PC-9 (cell line): ENCODE measurements at regions not wholly inside any gene's neighbourhood (a gene's known extent, or its start where the extent isn't known, plus 50 kb on each side); places are given as distances from the start of the nearest gene placed in this dataset.

Source experiments
- BruUV-seq: library from RNA; stranded (reverse); fragments of 400-500 nt; replicated peaks from 2 replicates; lab custom pipeline; 2021; lab: Mats Ljungman, UMichigan
- CTCF ChIA-PET: fragments of 300-600 bp; sonication (Branson Sonifier 250); formaldehyde crosslinking; loops from one replicate; lab custom pipeline; 2022; ENCODE audit warnings: antibody characterized with exemption; lab: Charles Lee
- POLR2A ChIA-PET: fragments of 300-600 bp; sonication (Branson Sonifier 250); formaldehyde crosslinking; loops from one replicate; lab custom pipeline; 2022; ENCODE audit warnings: antibody characterized with exemption; ENCODE audit not compliant: unreplicated experiment; lab: Charles Lee
- DNase-seq, 2 experiments: peaks; one replicate each; pipeline versions ENCODE4 v3.0.0 to v3.0.0-alpha.2; 2015 to 2022; ENCODE audit warnings: mixed read lengths in 1 of 2
- H2AFZ ChIP-seq: fragments of 200-600 bp; sonication (generic); 2 replicates; pipeline ENCODE4 v1.8.1; 2017; ENCODE audit warnings: antibody characterized with exemption
- H3F3A ChIP-seq: fragments of 200-600 bp; sonication (generic); 2 replicates; pipeline ENCODE4 v1.8.1; 2017; ENCODE audit warnings: antibody characterized with exemption, mild to moderate bottlenecking, low read depth; ENCODE audit not compliant: insufficient read depth
- H3K27ac ChIP-seq: fragments of 200-600 bp; sonication (generic); 2 replicates; pipeline ENCODE4 v1.6.1; 2016; ENCODE audit warnings: mixed run types
- H3K27me3 ChIP-seq: fragments of 200-600 bp; sonication (generic); 2 replicates; pipeline ENCODE4 v1.6.1; 2016; ENCODE audit warnings: low read depth, mixed run types; ENCODE audit not compliant: insufficient read depth
- H3K36me3 ChIP-seq: fragments of 200-600 bp; sonication (generic); 2 replicates; pipeline ENCODE4 v1.6.1; 2016; ENCODE audit warnings: low read depth, mixed run types
- H3K4me1 ChIP-seq: fragments of 200-600 bp; sonication (generic); replicated peaks from 2 replicates; pipeline ENCODE4 v1.6.1; 2016; ENCODE audit warnings: mixed run types; ENCODE audit not compliant: insufficient read depth
- H3K4me2 ChIP-seq: fragments of 200-600 bp; sonication (generic); 2 replicates; pipeline ENCODE4 v1.6.1; 2017; ENCODE audit warnings: mixed run types
- H3K4me3 ChIP-seq: fragments of 200-600 bp; sonication (generic); 2 replicates; pipeline ENCODE4 v1.6.1; 2016; ENCODE audit warnings: mixed run types
- H3K79me2 ChIP-seq: fragments of 200-600 bp; sonication (generic); 2 replicates; pipeline ENCODE4 v1.6.1; 2017; ENCODE audit warnings: low read depth, mixed run types
- H3K9me2 ChIP-seq: fragments of 200-600 bp; sonication (generic); 2 replicates; pipeline ENCODE4 v1.8.1; 2017; ENCODE audit warnings: mild to moderate bottlenecking; ENCODE audit not compliant: insufficient read depth
- H3K9me3 ChIP-seq: fragments of 200-600 bp; sonication (generic); 2 replicates; pipeline ENCODE4 v1.8.1; 2016; ENCODE audit warnings: low read depth; ENCODE audit not compliant: insufficient read depth
- H4K20me1 ChIP-seq: fragments of 200-600 bp; sonication (generic); 2 replicates; pipeline ENCODE4 v1.8.1; 2017; ENCODE audit not compliant: insufficient read depth
- CTCF ChIP-seq: fragments of 200-600 bp; sonication (generic); conservative IDR thresholded peaks from 2 replicates; pipeline ENCODE4 v1.6.1; 2017; ENCODE audit warnings: mixed run types, antibody characterized with exemption, mild to moderate bottlenecking, moderate library complexity
- EZH2 ChIP-seq: fragments of 200-600 bp; sonication (generic); IDR thresholded peaks from 2 replicates; pipeline ENCODE4 v1.8.0; 2017; ENCODE audit warnings: antibody characterized with exemption, low read depth
- intact Hi-C: fragments of 100-400 bp; cut with micrococcal nuclease; formaldehyde crosslinking; loops from one replicate; pipeline ENCODE4 v1.10.0; 2022; ENCODE audit not compliant: unreplicated experiment

- Histone ChIP-seq H3K79me2 (no peaks in the 10 kb centered on the region), H3K4me1 (peaks cover 28% of the 10 kb centered on the region), H3K27me3 (no peaks in the 10 kb centered on the region), H2AFZ (peak overlapping the region; percentile 52; the same call in 1 of the 2 replicates), H3K27ac (peak overlapping the region; percentile 83), H3K4me2 (peak overlapping the region; percentile 70), H4K20me1 (no peaks in the 10 kb centered on the region), H3K4me3 (no peak overlapping the region; the same call in 1 of the 2 replicates), H3K9me2 (no peaks in the 10 kb centered on the region), H3K36me3 (no peaks in the 10 kb centered on the region), H3F3A (peaks cover 19% of the 10 kb centered on the region), H3K9me3 (no peaks in the 10 kb centered on the region)
- no peak for TF ChIP-seq EZH2
- TF ChIP-seq CTCF, result no peak
- peak; percentile 83 to 98 for DNase-seq
- ChIA-PET CTCF (interaction anchor here (0.5 to 1.2 kb wide), 6 partner anchors 16 to 370 kb away, joined by 3 to 12 read pairs (median 4); no protein-coding TSS in a partner anchor), POLR2A (interaction anchor here (0.6 to 0.9 kb wide), 6 partner anchors 25 to 279 kb away, joined by 3 to 11 read pairs (median 4); no protein-coding TSS in a partner anchor)
- intact Hi-C loops, result loop anchor here (1.0 to 2.0 kb wide), 4 partner anchors 22 to 121 kb away; partner anchors contain the start of gene ELF5
- BruUV-seq, result no TSS peak
Measured at GRCh38 chr11:34564406-34564805, 50.8 kb upstream of the ELF5 start.

GRCh38 chr11:34564807-34565241 lies 51.2 kb upstream of the ELF5 start:
- BruUV-seq, result TSS peak; percentile 100
- Histone ChIP-seq H3K4me1 (peaks cover 29% of the 10 kb centered on the region), H3F3A (peaks cover 22% of the 10 kb centered on the region), H3K79me2 (no peaks in the 10 kb centered on the region), H3K27ac (peak overlapping the region; percentile 83), H3K4me3 (peak overlapping the region; percentile 2; the same call in 1 of the 2 replicates), H4K20me1 (no peaks in the 10 kb centered on the region), H3K27me3 (no peaks in the 10 kb centered on the region), H3K9me3 (no peaks in the 10 kb centered on the region), H3K4me2 (peak overlapping the region; percentile 70), H3K36me3 (no peaks in the 10 kb centered on the region), H3K9me2 (no peaks in the 10 kb centered on the region), H2AFZ (peak overlapping the region; percentile 52; the same call in 1 of the 2 replicates)
- ChIA-PET CTCF (interaction anchor here (0.6 to 1.2 kb wide), 5 partner anchors 16 to 370 kb away, joined by 3 to 12 read pairs (median 4); no protein-coding TSS in a partner anchor), POLR2A (interaction anchor here (0.6 to 0.9 kb wide), 6 partner anchors 26 to 423 kb away, joined by 3 to 11 read pairs (median 6); partner anchors contain the start of gene ABTB2)
- intact Hi-C loops, result loop anchor here (1.0 to 2.0 kb wide), 4 partner anchors 22 to 120 kb away; partner anchors contain the start of gene ELF5
- TF ChIP-seq EZH2 (no peak), CTCF (no peak)
- no peak for DNase-seq

- Histone ChIP-seq H2AFZ (no peak overlapping the region), H3K4me2 (peak overlapping the region; percentile 70), H3K27ac (peak overlapping the region; percentile 83), H3K27me3 (no peaks in the 10 kb centered on the region), H4K20me1 (no peaks in the 10 kb centered on the region), H3K79me2 (no peaks in the 10 kb centered on the region), H3K36me3 (no peaks in the 10 kb centered on the region), H3K9me3 (no peaks in the 10 kb centered on the region), H3K4me3 (no peak overlapping the region), H3K4me1 (peaks cover 35% of the 10 kb centered on the region), H3F3A (peaks cover 28% of the 10 kb centered on the region), H3K9me2 (no peaks in the 10 kb centered on the region)
- ChIA-PET CTCF (interaction anchor here (0.6 to 1.3 kb wide), 2 partner anchors 8 to 323 kb away, joined by 3 to 4 read pairs; no protein-coding TSS in a partner anchor), POLR2A (interaction anchor here (0.6 to 0.7 kb wide), 5 partner anchors 58 to 651 kb away, joined by 3 to 7 read pairs (median 4); partner anchors contain the start of gene ABTB2)
- intact Hi-C loops, result loop anchor here (2.0 kb wide), 2 partner anchors 21 to 53 kb away; partner anchors contain the start of gene ELF5
- no TSS peak for BruUV-seq
- no peak for DNase-seq
- TF ChIP-seq CTCF (peak; percentile 77), EZH2 (no peak)
Measured at GRCh38 chr11:34565417-34566207, 52.0 kb upstream of the ELF5 start.
